Colonic mucosa (tissue), 4 donors: ENCODE measurements at regions not wholly inside any gene's neighbourhood (a gene's known extent, or its start where the extent isn't known, plus 50 kb on each side); places are given as distances from the start of the nearest gene placed in this dataset.

Experiments
- DNase-seq: peaks from one replicate; pipeline ENCODE4 v3.0.0-alpha.2; 2020
- H3K27ac ChIP-seq: fragments of 200-600 bp; one replicate; pipeline ENCODE4 v1.8.0; 2021
- H3K27me3 ChIP-seq: fragments of 200-600 bp; one replicate; pipeline ENCODE4 v1.8.0; 2021
- H3K36me3 ChIP-seq: fragments of 200-600 bp; one replicate; pipeline ENCODE4 v1.8.0; 2021
- H3K4me1 ChIP-seq: fragments of 200-600 bp; one replicate; pipeline ENCODE4 v1.8.0; 2021; ENCODE audit warnings: mild to moderate bottlenecking
- H3K4me3 ChIP-seq: fragments of 200-600 bp; one replicate; pipeline ENCODE4 v1.8.0; 2021
- H3K9ac ChIP-seq, 2 donors: one replicate each; pipeline ENCODE4 v1.7.0; 2013; ENCODE audit warnings: control low read depth in 2 of 2, low read depth in 2 of 2, low read length in 2 of 2
- H3K9me3 ChIP-seq: fragments of 200-600 bp; one replicate; pipeline ENCODE4 v1.8.0; 2021
- CTCF ChIP-seq: fragments of 200-600 bp; IDR thresholded peaks from one replicate; pipeline ENCODE4 v1.8.0; 2022; ENCODE audit warnings: antibody characterized with exemption, mild to moderate bottlenecking
- intact Hi-C: fragments of 100-400 bp; cut with DNase I; formaldehyde crosslinking; loops from one replicate; pipeline ENCODE4 v1.14.1; 2022
- donor health status: healthy.
- donor health status: DM: no; HTN: no; CAD: no.
- donor health status: DM: no; HTN: no; CAD: no.

GRCh38 chr7:28276298-28276697, 95.7 kb upstream of the JAZF1 start:
- Histone ChIP-seq H3K27ac (no peak overlapping the region), H3K4me3 (no peak overlapping the region), H3K4me1 (no peaks in the 10 kb centered on the region), H3K36me3 (no peaks in the 10 kb centered on the region), H3K27me3 (no peaks in the 10 kb centered on the region), H3K9me3 (no peaks in the 10 kb centered on the region), H3K9ac (no peak overlapping the region)
- DNase-seq: no peak
- intact Hi-C loops: no loop called here
- no peak for TF ChIP-seq CTCF

GRCh38 chr7:28277364-28277763, 96.8 kb upstream of the JAZF1 start:
- no peaks in the 10 kb centered on the region for H3K27me3 ChIP-seq
- no peak overlapping the region for H3K4me3 ChIP-seq
- no peaks in the 10 kb centered on the region for H3K36me3 ChIP-seq
- no peaks in the 10 kb centered on the region for H3K9me3 ChIP-seq
- no peak for DNase-seq
- H3K27ac ChIP-seq: no peak overlapping the region
- TF ChIP-seq CTCF: no peak
- no peaks in the 10 kb centered on the region for H3K4me1 ChIP-seq
- intact Hi-C loops: no loop called here
- H3K9ac ChIP-seq: no peak overlapping the region

GRCh38 chr7:28277958-28278357, 97.4 kb upstream of the JAZF1 start:
- no peak overlapping the region for H3K9ac ChIP-seq
- no peak overlapping the region for H3K4me3 ChIP-seq
- no peaks in the 10 kb centered on the region for H3K36me3 ChIP-seq
- intact Hi-C loops: no loop called here
- DNase-seq: no peak
- H3K9me3 ChIP-seq: no peaks in the 10 kb centered on the region
- no peak for TF ChIP-seq CTCF
- no peaks in the 10 kb centered on the region for H3K27me3 ChIP-seq
- no peak overlapping the region for H3K27ac ChIP-seq
- no peaks in the 10 kb centered on the region for H3K4me1 ChIP-seq

- Histone ChIP-seq H3K36me3 (no peaks in the 10 kb centered on the region), H3K4me1 (no peaks in the 10 kb centered on the region), H3K4me3 (no peak overlapping the region), H3K27me3 (no peaks in the 10 kb centered on the region), H3K27ac (no peak overlapping the region), H3K9ac (no peak overlapping the region), H3K9me3 (no peaks in the 10 kb centered on the region)
- intact Hi-C loops: no loop called here
- no peak for TF ChIP-seq CTCF
- DNase-seq: no peak
Measured at GRCh38 chr7:28280516-28280915, 99.9 kb upstream of the JAZF1 start.

- no peaks in the 10 kb centered on the region for H3K36me3 ChIP-seq
- no peak overlapping the region for H3K4me3 ChIP-seq
- H3K9me3 ChIP-seq: no peaks in the 10 kb centered on the region
- H3K4me1 ChIP-seq: no peaks in the 10 kb centered on the region
- no peak for DNase-seq
- intact Hi-C loops: no loop called here
- H3K27me3 ChIP-seq: no peaks in the 10 kb centered on the region
- no peak overlapping the region for H3K27ac ChIP-seq
- TF ChIP-seq CTCF: no peak
- H3K9ac ChIP-seq: no peak overlapping the region
Measured at GRCh38 chr7:28290496-28290895, 109.9 kb upstream of the JAZF1 start.

- Histone ChIP-seq H3K9me3 (no peaks in the 10 kb centered on the region), H3K9ac (no peak overlapping the region), H3K27me3 (no peaks in the 10 kb centered on the region), H3K4me3 (no peak overlapping the region), H3K27ac (no peak overlapping the region), H3K36me3 (no peaks in the 10 kb centered on the region), H3K4me1 (no peaks in the 10 kb centered on the region)
- no peak for DNase-seq
- intact Hi-C loops: no loop called here
- TF ChIP-seq CTCF: no peak
Measured at GRCh38 chr7:28291559-28291958, 111.0 kb upstream of the JAZF1 start.
